HG03139 (cell line): ENCODE measurements at regions not wholly inside any gene's neighbourhood (a gene's known extent, or its start where the extent isn't known, plus 50 kb on each side); places are given as distances from the start of the nearest gene placed in this dataset.
A peak's percentile ranks its signal among the peaks of the same experiment; 100 is the strongest.

Source experiments
- ATAC-seq: cut with Tn5 transposase; IDR thresholded peaks from one replicate; pipeline ENCODE4 v1.9.1; 2021; ENCODE audit not compliant: unreplicated experiment

DNA sequence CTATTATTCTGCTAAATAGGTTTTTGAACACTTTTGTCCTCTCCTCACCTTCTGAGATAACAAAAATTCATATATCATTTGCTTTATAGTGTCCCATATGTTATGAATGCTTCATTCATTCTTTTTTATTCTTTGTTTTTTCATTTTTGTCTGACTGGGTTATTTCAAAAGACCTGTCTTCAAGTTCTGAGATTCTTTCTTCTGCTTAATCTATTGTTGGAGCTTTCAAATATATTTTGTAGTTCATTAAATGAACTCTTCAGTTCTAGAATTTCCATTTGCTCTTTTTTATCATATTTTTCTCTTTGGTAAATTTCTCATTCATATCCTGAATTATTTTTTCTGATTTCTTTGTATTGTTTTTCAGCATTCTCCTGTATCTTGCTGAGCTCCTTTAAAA is 53.1 kb upstream of the SCIN start:
- ATAC-seq, result no peak

DNA sequence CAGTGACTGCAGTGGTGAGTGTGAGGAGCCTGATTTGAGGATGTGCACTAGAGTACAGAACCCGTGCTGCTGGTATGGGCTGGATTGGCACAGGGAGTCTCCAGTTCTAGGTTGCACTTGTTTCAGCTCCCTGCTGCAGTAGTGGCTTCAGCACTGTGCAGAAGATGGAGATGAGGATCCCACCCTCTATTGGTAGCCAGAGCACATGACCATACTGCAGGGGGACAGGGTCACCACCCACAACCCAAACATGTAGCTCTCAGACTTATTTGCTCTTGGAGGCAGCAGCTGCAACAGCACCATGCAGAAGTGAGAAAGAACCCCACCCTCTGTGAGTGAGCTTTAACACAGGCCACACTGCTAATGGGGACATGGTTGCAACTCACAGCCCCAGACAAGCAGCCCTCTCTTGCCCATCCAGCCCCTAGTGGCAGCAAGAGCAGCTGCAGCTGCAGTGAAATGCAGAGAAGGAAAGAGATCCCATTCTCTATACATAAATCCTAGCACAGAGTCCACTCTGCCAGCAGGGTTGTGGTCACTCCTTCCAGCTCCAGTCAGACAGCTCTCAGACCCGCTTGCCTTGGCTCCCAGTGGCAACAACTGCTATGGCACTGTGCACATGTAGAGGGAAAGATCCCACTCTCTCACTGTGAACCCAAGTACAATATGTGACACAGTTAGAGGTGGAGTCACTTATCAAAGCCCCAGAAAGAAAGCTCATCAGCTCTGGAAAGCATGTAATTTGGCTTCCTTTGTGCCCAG is 51.4 kb upstream of the SCIN start:
- peak; percentile 87 for ATAC-seq

DNA sequence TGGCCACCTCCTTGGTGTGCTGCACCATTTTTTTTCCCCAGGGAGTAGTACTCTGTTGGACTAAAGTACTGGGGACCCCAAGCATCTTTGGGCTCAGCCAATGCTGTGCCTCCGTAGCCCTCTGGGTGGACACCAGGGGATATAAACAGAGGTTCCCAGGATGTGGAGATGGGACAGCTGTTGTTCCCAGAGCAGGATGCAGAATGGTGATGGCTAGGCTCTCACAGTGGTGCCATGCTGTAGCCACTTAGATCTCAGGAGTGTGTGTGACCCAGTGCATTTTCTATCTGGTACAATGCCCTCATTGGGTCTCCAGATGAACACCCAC is 50.9 kb upstream of the SCIN start:
- ATAC-seq, result no peak
